Eye (tissue), 1 donor: ENCODE measurements at regions not wholly inside any gene's neighbourhood (a gene's known extent, or its start where the extent isn't known, plus 50 kb on each side); places are given as distances from the start of the nearest gene placed in this dataset.
A peak's percentile ranks its signal among the peaks of the same experiment; 100 is the strongest.
"Not testable (repeated sequence)": the region's sequence is repeated elsewhere in the genome, so short reads cannot be mapped to it uniquely, and the experiment has no call there.

Experiments used
- DNase-seq: peaks from one replicate; pipeline ENCODE4 v3.0.0-alpha.2; 2015

GRCh38 chr9:38938637-38939036 is 218.7 kb upstream of the FAM240B start:
- not testable (repeated sequence) for DNase-seq

GRCh38 chr9:38927970-38928369 is 208.0 kb upstream of the FAM240B start:
- not testable (repeated sequence) for DNase-seq

- DNase-seq: not testable (repeated sequence)
Observed at GRCh38 chr9:38926565-38926964, 206.6 kb upstream of the FAM240B start.

- DNase-seq: not testable (repeated sequence)
Observed at GRCh38 chr9:38921253-38921652, 201.3 kb upstream of the FAM240B start.

- not testable (repeated sequence) for DNase-seq
Observed at GRCh38 chr9:38910629-38911028, 190.7 kb upstream of the FAM240B start.

- not testable (repeated sequence) for DNase-seq
Observed at GRCh38 chr9:38904719-38905118, 184.8 kb upstream of the FAM240B start.

- not testable (repeated sequence) for DNase-seq
Observed at GRCh38 chr9:38901534-38902177, 181.7 kb upstream of the FAM240B start.

- DNase-seq: not testable (repeated sequence)
Observed at GRCh38 chr9:38896404-38896803, 176.5 kb upstream of the FAM240B start.

- not testable (repeated sequence) for DNase-seq
Observed at GRCh38 chr9:38895227-38895626, 175.3 kb upstream of the FAM240B start.

- DNase-seq: not testable (repeated sequence)
Observed at GRCh38 chr9:38892539-38893232, 172.8 kb upstream of the FAM240B start.

GRCh38 chr9:38886076-38886475 is 166.1 kb upstream of the FAM240B start:
- DNase-seq: not testable (repeated sequence)

GRCh38 chr9:38875616-38876015 is 155.7 kb upstream of the FAM240B start:
- peak; percentile 0 for DNase-seq

GRCh38 chr9:38871282-38871940 is 151.5 kb upstream of the FAM240B start:
- DNase-seq: not testable (repeated sequence)

GRCh38 chr9:38859827-38860226 is 139.9 kb upstream of the FAM240B start:
- not testable (repeated sequence) for DNase-seq

GRCh38 chr9:38848966-38849365 is 129.0 kb upstream of the FAM240B start:
- not testable (repeated sequence) for DNase-seq

- DNase-seq: not testable (repeated sequence)
Observed at GRCh38 chr9:38840213-38840612, 120.3 kb upstream of the FAM240B start.

GRCh38 chr9:38833706-38834105 is 113.8 kb upstream of the FAM240B start:
- DNase-seq: not testable (repeated sequence)

GRCh38 chr9:38813855-38814254 is 93.9 kb upstream of the FAM240B start:
- not testable (repeated sequence) for DNase-seq

GRCh38 chr9:38807919-38808459 is 88.1 kb upstream of the FAM240B start:
- DNase-seq: not testable (repeated sequence)

- no peak for DNase-seq
Observed at GRCh38 chr9:38771593-38771992, 51.7 kb upstream of the FAM240B start.
